OCI-LY7 (cell line): ENCODE measurements at regions not wholly inside any gene's neighbourhood (a gene's known extent, or its start where the extent isn't known, plus 50 kb on each side); places are given as distances from the start of the nearest gene placed in this dataset.

Source experiments
- EZH2phosphoT487 ChIP-seq: fragments of 200-600 bp; sonication (generic); IDR thresholded peaks from 2 replicates; pipeline ENCODE4 v1.6.1; 2018; ENCODE audit warnings: low read depth, borderline replicate concordance, mild to moderate bottlenecking, mixed run types, antibody characterized with exemption, low read length, moderate library complexity, mixed read lengths
- TF ChIP-seq, protein P1 (sequence below): fragments of 200-600 bp; sonication (generic); conservative IDR thresholded peaks from 2 replicates; pipeline ENCODE4 v1.5.1; 2014; ENCODE audit warnings: mild to moderate bottlenecking, antibody characterized with exemption, low read length, moderate library complexity, mixed read lengths

DNA sequence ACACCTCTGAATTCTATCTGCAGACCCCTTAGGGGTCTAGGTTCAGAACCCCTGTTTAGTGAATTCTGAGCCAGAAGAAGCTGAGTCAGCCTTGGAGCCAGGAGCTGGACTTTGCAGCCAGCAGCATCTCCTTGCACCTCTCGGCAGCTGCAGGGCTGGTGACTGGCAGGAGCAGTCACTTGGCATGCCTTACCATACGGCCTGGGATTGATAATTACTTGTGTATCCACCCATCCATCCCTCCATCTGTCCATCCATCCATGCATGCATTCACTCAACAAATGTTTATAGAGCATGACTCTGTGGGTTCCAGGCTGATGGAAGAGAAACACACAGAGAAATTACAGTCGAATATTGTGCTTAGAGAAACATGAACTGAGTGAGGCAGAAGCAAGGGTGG lies 67.5 kb upstream of the PRIMA1 start:
- TF ChIP-seq, protein P1, sequence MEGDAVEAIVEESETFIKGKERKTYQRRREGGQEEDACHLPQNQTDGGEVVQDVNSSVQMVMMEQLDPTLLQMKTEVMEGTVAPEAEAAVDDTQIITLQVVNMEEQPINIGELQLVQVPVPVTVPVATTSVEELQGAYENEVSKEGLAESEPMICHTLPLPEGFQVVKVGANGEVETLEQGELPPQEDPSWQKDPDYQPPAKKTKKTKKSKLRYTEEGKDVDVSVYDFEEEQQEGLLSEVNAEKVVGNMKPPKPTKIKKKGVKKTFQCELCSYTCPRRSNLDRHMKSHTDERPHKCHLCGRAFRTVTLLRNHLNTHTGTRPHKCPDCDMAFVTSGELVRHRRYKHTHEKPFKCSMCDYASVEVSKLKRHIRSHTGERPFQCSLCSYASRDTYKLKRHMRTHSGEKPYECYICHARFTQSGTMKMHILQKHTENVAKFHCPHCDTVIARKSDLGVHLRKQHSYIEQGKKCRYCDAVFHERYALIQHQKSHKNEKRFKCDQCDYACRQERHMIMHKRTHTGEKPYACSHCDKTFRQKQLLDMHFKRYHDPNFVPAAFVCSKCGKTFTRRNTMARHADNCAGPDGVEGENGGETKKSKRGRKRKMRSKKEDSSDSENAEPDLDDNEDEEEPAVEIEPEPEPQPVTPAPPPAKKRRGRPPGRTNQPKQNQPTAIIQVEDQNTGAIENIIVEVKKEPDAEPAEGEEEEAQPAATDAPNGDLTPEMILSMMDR: no peak
- TF ChIP-seq EZH2phosphoT487: no peak
